ENCODE measurements at regions not wholly inside any gene's neighbourhood (a gene's known extent, or its start where the extent isn't known, plus 50 kb on each side); places are given as distances from the start of the nearest gene placed in this dataset.

- TF ChIP-seq POLR2A (IDR thresholded peaks at IDR 0.05; ENCODE audit: extremely low read depth, insufficient read length), result no peak
- TF ChIP-seq CTCF (IDR thresholded peaks at IDR 0.05; ENCODE audit: low read depth, low read length), result no peak
Measured at GRCh38 chr3:193789455-193789854, 196.4 kb downstream of the OPA1 start.
